Stomach (tissue), 4 donors: ENCODE measurements at regions not wholly inside any gene's neighbourhood (a gene's known extent, or its start where the extent isn't known, plus 50 kb on each side); places are given as distances from the start of the nearest gene placed in this dataset.

ENCODE experiments used
- EP300 ChIP-seq: sonication (generic); formaldehyde crosslinking; IDR thresholded peaks from one replicate; pipeline ENCODE4 v1.6.1; 2017; ENCODE audit warnings: antibody characterized with exemption
- POLR2A ChIP-seq, 4 donors: fragments of 450-650 bp; IDR thresholded peaks; one replicate each; pipeline ENCODE4 v1.6.1; 2016; ENCODE audit warnings: antibody characterized with exemption in 4 of 4, control low read depth in 2 of 4, mild to moderate bottlenecking in 1 of 4, moderate library complexity in 1 of 4
- POLR2AphosphoS5 ChIP-seq, 3 donors: sonication (generic); formaldehyde crosslinking; IDR thresholded peaks; one replicate each; pipeline ENCODE4 v1.6.1; 2016; ENCODE audit warnings: antibody characterized with exemption in 3 of 3
- TF ChIP-seq, protein P1 (sequence below), 7 experiments: fragments of 450-650 bp in 4 of 7; fragments of 200-600 bp in 3 of 7; sonication (generic) in 3 of 7; IDR thresholded peaks; one replicate each; pipeline ENCODE4 v1.5.1; 2016 to 2019; ENCODE audit warnings: antibody characterized with exemption in 7 of 7, control low read depth in 2 of 7, mild to moderate bottlenecking in 1 of 7

DNA sequence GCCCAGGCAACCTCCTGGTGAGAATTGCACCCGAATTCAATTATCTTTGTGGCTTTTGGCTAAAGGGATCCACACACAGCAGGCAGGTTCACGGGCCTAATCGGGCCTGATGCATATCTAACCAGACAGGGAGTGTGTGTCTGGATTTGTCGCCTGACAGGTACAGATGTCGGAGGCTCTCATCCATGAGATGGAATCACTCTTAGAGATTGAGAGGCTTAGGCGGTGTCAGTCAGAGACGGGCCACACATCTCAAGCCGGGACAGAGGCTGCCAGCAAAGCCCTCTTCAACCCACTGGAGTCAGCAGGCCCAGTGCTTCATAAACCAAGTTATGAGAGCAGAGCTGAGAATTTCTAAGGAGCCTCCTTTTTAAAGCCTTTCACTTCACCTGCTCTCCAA lies 247.0 kb downstream of the LRFN2 start:
- TF ChIP-seq, protein P1, sequence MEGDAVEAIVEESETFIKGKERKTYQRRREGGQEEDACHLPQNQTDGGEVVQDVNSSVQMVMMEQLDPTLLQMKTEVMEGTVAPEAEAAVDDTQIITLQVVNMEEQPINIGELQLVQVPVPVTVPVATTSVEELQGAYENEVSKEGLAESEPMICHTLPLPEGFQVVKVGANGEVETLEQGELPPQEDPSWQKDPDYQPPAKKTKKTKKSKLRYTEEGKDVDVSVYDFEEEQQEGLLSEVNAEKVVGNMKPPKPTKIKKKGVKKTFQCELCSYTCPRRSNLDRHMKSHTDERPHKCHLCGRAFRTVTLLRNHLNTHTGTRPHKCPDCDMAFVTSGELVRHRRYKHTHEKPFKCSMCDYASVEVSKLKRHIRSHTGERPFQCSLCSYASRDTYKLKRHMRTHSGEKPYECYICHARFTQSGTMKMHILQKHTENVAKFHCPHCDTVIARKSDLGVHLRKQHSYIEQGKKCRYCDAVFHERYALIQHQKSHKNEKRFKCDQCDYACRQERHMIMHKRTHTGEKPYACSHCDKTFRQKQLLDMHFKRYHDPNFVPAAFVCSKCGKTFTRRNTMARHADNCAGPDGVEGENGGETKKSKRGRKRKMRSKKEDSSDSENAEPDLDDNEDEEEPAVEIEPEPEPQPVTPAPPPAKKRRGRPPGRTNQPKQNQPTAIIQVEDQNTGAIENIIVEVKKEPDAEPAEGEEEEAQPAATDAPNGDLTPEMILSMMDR (IDR thresholded peaks at IDR 0.05), result no peak
- TF ChIP-seq EP300 (no peak), POLR2AphosphoS5 (IDR thresholded peaks at IDR 0.05) (no peak), POLR2A (IDR thresholded peaks at IDR 0.05) (no peak)
